ENCODE measurements at regions not wholly inside any gene's neighbourhood (a gene's known extent, or its start where the extent isn't known, plus 50 kb on each side); places are given as distances from the start of the nearest gene placed in this dataset.
"Not testable (repeated sequence)": the region's sequence is repeated elsewhere in the genome, so short reads cannot be mapped to it uniquely, and the experiment has no call there.

DNA sequence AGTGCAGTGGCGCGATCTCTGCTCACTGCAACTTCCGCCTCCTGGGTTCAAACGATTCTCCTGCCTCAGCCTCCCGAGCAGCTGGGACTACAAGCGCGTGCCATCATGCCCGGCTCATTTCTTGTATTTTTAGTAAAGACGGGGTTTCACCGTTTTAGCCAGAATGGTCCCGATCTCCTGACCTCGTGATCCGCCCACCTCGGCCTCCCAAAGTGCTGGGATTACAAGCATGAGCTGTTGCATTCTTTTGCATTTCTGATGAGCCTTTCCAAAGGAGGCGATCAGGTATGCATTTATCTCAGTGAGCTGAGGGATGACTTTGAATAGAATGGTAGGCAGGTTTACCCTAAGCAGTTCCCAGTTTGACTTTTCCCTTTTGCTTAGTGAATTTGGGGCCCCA lies 64.8 kb upstream of the EVL start:
- TF ChIP-seq POLR2A, CTCF (IDR thresholded peaks at IDR 0.05): not testable (repeated sequence)
